ENCODE measurements at regions not wholly inside any gene's neighbourhood (a gene's known extent, or its start where the extent isn't known, plus 50 kb on each side); places are given as distances from the start of the nearest gene placed in this dataset.

- Histone ChIP-seq H3K9me3 (ENCODE audit: control insufficient read depth, insufficient read depth, low read depth, low read length) (no peaks in the 10 kb centered on the region), H3K36me3 (ENCODE audit: control insufficient read depth in 2 of 2, insufficient read depth in 1 of 2, low read length in 2 of 2) (no peaks in the 10 kb centered on the region), H3K27ac (ENCODE audit: extremely low read depth, low read depth, low read length) (no peak overlapping the region), H3K4me3 (ENCODE audit: low read depth, low read length) (no peak overlapping the region), H3K4me1 (ENCODE audit: control insufficient read depth, insufficient read depth, low read length) (no peaks in the 10 kb centered on the region)
- TF ChIP-seq ZNF658 (tag by site-specific recombination; IDR thresholded peaks at IDR 0.05) (no peak), ZNF830 (tag by site-specific recombination; IDR thresholded peaks at IDR 0.05; ENCODE audit: low read depth) (no peak), ZNF530 (tag by site-specific recombination; IDR thresholded peaks at IDR 0.05; ENCODE audit: low read depth) (no peak), ZNF654 (tag by site-specific recombination; IDR thresholded peaks at IDR 0.05; ENCODE audit: low read depth) (no peak), PATZ1 (tag by site-specific recombination; IDR thresholded peaks at IDR 0.05) (no peak), PRDM10 (tag by site-specific recombination; IDR thresholded peaks at IDR 0.05) (no peak), ZNF768 (tag by site-specific recombination; IDR thresholded peaks at IDR 0.05) (no peak), SP2 (tag by site-specific recombination; IDR thresholded peaks at IDR 0.05) (no peak), GLIS1 (tag by site-specific recombination; IDR thresholded peaks at IDR 0.05) (no peak), ZNF560 (tag by site-specific recombination; IDR thresholded peaks at IDR 0.05; ENCODE audit: borderline replicate concordance) (no peak), ZNF692 (tag by site-specific recombination; IDR thresholded peaks at IDR 0.05) (no peak), GLI2 (tag by site-specific recombination; IDR thresholded peaks at IDR 0.05; ENCODE audit: borderline replicate concordance, low read depth) (no peak), ZNF585B (tag by site-specific recombination; IDR thresholded peaks at IDR 0.05) (no peak), SP3 (tag by site-specific recombination; IDR thresholded peaks at IDR 0.05) (no peak), ZFP37 (tag by site-specific recombination; IDR thresholded peaks at IDR 0.05) (no peak), ZNF416 (tag by site-specific recombination; IDR thresholded peaks at IDR 0.05) (no peak), ZNF350 (tag by site-specific recombination; IDR thresholded peaks at IDR 0.05) (no peak), REPIN1 (tag by site-specific recombination; IDR thresholded peaks at IDR 0.05; ENCODE audit: low read depth) (no peak), ZFP41 (tag by site-specific recombination; IDR thresholded peaks at IDR 0.05; ENCODE audit: borderline replicate concordance) (no peak)
- POLR2A ChIA-PET = no interaction called here
- CTCF ChIA-PET = no interaction called here
These were observed 903.8 kb downstream of the TYW1 start for GRCh38 chr7:67900456-67900855.

GRCh38 chr7:67901808-67902480, 905.3 kb downstream of the TYW1 start:
- no peak overlapping the region for H3K4me3 ChIP-seq (ENCODE audit: low read depth, low read length)
- CTCF ChIA-PET = no interaction called here
- POLR2A ChIA-PET = no interaction called here
- TF ChIP-seq ZNF701 (tag by site-specific recombination; IDR thresholded peaks at IDR 0.05) (no peak), ZNF514 (tag by site-specific recombination; IDR thresholded peaks at IDR 0.05) (no peak), ZNF341 (tag by site-specific recombination; IDR thresholded peaks at IDR 0.05; ENCODE audit: low read depth) (no peak), ZNF510 (tag by site-specific recombination; IDR thresholded peaks at IDR 0.05; ENCODE audit: insufficient replicate concordance) (no peak), RBAK (tag by site-specific recombination; IDR thresholded peaks at IDR 0.05) (no peak), ZNF513 (tag by site-specific recombination; IDR thresholded peaks at IDR 0.05) (no peak), BCL6B (tag by site-specific recombination; IDR thresholded peaks at IDR 0.05) (no peak)

More at GRCh38 chr7:67901808-67902480, 905.3 kb downstream of the TYW1 start:
- H3K36me3 ChIP-seq (ENCODE audit: control insufficient read depth in 2 of 2, insufficient read depth in 1 of 2, low read length in 2 of 2) = no peaks in the 10 kb centered on the region
- no peaks in the 10 kb centered on the region for H3K4me1 ChIP-seq (ENCODE audit: control insufficient read depth, insufficient read depth, low read length)
- no peak overlapping the region for H3K27ac ChIP-seq (ENCODE audit: extremely low read depth, low read depth, low read length)
- H3K9me3 ChIP-seq (ENCODE audit: control insufficient read depth, insufficient read depth, low read depth, low read length) = no peaks in the 10 kb centered on the region

Measured in HEK293 (cell line).